ENCODE measurements at regions not wholly inside any gene's neighbourhood (a gene's known extent, or its start where the extent isn't known, plus 50 kb on each side); places are given as distances from the start of the nearest gene placed in this dataset.

DNA sequence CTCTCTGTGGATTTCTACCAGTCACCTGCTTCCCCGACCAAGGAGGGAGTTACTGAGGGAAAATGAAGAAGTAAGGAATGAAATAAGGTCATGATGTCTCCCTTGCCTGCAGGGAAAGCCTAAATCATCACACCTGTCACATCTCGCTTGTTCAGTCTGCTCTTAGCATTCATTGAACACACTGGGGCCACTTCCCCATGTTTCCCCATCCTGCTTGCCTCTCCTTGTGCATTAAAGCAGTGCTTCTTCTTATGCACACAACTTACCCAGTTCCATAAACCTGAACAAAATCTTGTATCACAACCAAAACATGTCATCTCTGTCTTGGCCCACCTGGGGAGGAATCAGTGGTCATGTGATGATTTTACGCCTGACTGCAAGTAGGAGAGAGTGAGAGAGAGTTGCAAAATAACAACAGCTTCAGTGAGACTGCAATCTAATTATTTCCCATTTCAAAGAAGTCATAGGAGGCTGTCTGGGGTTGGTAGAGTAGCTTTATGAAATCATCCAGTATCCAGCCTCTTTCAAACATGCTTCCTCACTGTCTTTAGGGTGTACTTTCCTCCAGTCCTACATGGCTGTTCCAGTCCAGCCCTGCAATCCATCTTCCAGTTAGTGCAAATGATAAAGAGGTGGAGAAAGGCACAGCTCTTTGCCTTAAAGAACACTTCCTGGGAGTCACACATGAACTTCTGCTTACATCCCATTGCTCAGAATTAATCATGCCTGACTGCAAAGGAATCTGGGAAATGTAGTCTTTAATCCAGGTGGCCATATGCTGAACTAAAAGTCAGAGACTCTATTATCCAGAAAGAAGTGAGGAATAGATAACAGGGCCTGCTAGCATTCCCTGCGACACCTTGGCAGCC lies 220.1 kb downstream of the HAUS1 start:
- TF ChIP-seq, protein P1, sequence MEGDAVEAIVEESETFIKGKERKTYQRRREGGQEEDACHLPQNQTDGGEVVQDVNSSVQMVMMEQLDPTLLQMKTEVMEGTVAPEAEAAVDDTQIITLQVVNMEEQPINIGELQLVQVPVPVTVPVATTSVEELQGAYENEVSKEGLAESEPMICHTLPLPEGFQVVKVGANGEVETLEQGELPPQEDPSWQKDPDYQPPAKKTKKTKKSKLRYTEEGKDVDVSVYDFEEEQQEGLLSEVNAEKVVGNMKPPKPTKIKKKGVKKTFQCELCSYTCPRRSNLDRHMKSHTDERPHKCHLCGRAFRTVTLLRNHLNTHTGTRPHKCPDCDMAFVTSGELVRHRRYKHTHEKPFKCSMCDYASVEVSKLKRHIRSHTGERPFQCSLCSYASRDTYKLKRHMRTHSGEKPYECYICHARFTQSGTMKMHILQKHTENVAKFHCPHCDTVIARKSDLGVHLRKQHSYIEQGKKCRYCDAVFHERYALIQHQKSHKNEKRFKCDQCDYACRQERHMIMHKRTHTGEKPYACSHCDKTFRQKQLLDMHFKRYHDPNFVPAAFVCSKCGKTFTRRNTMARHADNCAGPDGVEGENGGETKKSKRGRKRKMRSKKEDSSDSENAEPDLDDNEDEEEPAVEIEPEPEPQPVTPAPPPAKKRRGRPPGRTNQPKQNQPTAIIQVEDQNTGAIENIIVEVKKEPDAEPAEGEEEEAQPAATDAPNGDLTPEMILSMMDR (IDR thresholded peaks at IDR 0.05; ENCODE audit: low read length), result no peak
- TF ChIP-seq EZH2phosphoT487 (IDR thresholded peaks at IDR 0.05; ENCODE audit: low read length), result no peak

Measured in MM.1S (cell line).